GM12891 (cell line): ENCODE measurements at regions not wholly inside any gene's neighbourhood (a gene's known extent, or its start where the extent isn't known, plus 50 kb on each side); places are given as distances from the start of the nearest gene placed in this dataset.

ENCODE experiments used
- DNase-seq: peaks from one replicate; pipeline ENCODE4 v3.0.0; 2011; ENCODE audit warnings: low spot score; ENCODE audit not compliant: insufficient read length
- FAIRE-seq: peaks from 2 replicates; lab custom pipeline; 2011; peaks lifted over from hg19 to GRCh38; lab: Jason Lieb, UNC
- PAX5 ChIP-seq: IDR thresholded peaks from 2 replicates; pipeline ENCODE4 v1.6.1; 2011; ENCODE audit warnings: low read length, moderate library complexity, mild to moderate bottlenecking; ENCODE audit not compliant: insufficient read depth, severe bottlenecking
- POLR2A ChIP-seq: IDR thresholded peaks from 2 replicates; pipeline ENCODE4 v1.6.1; 2011; ENCODE audit warnings: low read depth, low read length, control low read depth
- POLR2AphosphoS5 ChIP-seq: IDR thresholded peaks from 2 replicates; pipeline ENCODE4 v1.6.1; 2011; ENCODE audit warnings: low read depth, low read length, control low read depth
- POU2F2 ChIP-seq: IDR thresholded peaks from 2 replicates; pipeline ENCODE4 v1.6.1; 2011; ENCODE audit warnings: low read depth, mild to moderate bottlenecking, control low read depth, low read length, moderate library complexity
- SPI1 ChIP-seq: IDR thresholded peaks from 2 replicates; pipeline ENCODE4 v1.6.1; 2011; ENCODE audit warnings: low read depth, low read length, control low read depth
- TAF1 ChIP-seq: IDR thresholded peaks from 2 replicates; pipeline ENCODE4 v1.6.1; 2011; ENCODE audit warnings: low read depth, low read length, control low read depth

DNA sequence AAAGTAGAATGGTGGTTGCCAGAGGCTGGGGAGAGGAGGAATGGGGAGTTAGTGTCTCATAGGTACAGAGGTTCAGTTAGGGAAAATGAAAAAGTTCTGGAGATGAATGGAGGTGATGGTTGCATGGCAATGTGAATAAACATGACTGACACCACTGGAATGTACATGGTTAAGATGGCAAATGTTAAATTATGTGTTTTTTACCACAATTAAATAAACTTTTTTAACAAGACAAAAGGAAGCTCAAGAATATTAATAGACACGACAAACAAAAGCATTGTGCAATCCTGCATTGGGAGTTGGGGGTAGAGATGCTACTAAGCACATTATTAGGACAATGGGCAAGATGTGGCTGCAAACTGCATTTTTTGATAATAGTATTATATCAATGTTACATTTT, 147.7 kb downstream of the TWIST2 start:
- FAIRE-seq (no peak), DNase-seq (no peak)
- TF ChIP-seq SPI1 (no peak), POU2F2 (no peak), TAF1 (no peak)

DNA sequence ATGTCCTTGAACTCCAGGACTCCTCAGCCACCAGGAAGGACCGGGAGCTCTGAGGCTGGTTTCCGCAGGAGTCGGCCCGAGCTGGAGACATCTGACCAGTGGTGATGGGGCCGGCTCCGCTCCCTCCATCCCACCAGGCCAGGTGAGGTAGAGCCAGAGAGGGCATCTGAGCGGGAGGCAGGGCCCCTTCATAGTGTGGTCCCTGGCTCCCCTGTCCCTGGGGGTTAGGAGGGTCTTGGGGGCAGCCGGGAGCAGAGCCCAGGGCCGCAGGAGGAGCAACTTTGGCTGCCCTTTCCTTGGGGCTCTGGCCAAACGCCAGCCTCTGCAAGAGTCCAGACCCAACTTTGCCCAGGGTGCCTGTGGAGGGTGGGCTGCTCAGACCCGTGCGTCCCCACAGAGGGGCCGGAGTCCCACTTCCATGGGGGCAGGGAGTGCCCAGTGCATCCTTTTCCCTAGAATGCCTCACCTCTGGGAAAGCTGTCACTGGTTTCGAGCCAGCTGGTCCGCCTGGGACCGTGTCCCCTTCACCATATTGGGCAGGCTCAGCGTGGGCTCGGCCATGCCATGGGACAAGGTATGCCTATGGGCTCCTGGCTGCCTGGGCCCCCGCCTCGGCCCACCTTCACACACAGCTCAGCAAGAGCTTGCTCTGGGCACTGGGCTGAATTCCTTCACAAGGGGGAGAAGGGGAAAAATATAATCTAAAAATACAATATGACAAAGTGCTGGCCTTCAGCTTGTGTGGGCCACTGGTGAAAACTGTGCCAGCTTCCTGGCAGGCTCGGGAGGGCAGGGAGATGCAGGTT, 148.6 kb downstream of the TWIST2 start:
- FAIRE-seq = no peak
- no peak for DNase-seq
- TF ChIP-seq TAF1 (no peak), POLR2A (no peak), PAX5 (no peak), POU2F2 (no peak), POLR2AphosphoS5 (no peak), SPI1 (no peak)

GRCh38 chr2:238997137-238997390, 149.2 kb downstream of the TWIST2 start:
- FAIRE-seq = no peak
- no peak for TF ChIP-seq POLR2A
- no peak for TF ChIP-seq POU2F2
- no peak for TF ChIP-seq TAF1
- no peak for TF ChIP-seq POLR2AphosphoS5
- TF ChIP-seq SPI1 = no peak
- TF ChIP-seq PAX5 = no peak
- no peak for DNase-seq

DNA sequence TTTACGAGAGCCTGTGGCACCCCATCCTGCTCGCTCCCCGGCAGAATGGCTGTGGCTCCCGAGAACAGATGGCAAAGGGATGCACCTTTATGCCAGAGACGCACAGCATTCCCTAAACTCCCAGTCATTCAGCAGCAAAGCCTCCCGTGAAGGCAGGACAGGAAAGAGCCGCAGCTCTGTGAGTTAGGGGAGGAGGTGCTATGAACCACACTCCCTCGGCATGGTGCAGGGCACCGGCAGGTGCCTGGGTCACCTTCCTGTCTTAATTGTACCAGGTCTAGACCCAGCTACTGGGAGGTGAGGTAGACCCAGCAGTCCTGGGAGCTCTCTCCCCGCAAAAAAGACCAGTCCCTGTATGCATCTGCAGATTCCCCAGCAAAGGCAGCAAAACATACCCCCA, 149.8 kb downstream of the TWIST2 start:
- FAIRE-seq = no peak
- TF ChIP-seq POU2F2 (no peak), POLR2A (no peak), POLR2AphosphoS5 (no peak), SPI1 (no peak), TAF1 (no peak), PAX5 (no peak)
- no peak for DNase-seq
